Astrocyte of the cerebellum (primary cell): ENCODE measurements at regions not wholly inside any gene's neighbourhood (a gene's known extent, or its start where the extent isn't known, plus 50 kb on each side); places are given as distances from the start of the nearest gene placed in this dataset.
A peak's percentile ranks its signal among the peaks of the same experiment; 100 is the strongest.

Experiments
- DNase-seq: peaks from one replicate; pipeline ENCODE4 v3.0.0-alpha.2; 2011; ENCODE audit warnings: low read depth
- H3K4me3 ChIP-seq: 2 replicates; pipeline ENCODE4 v1.5.1; 2011; ENCODE audit warnings: mild to moderate bottlenecking, low read depth, low read length, moderate library complexity
- CTCF ChIP-seq: IDR thresholded peaks from 2 replicates; pipeline ENCODE4 v1.5.1; 2012; ENCODE audit warnings: low read length, low read depth, moderate library complexity, mild to moderate bottlenecking; ENCODE audit errors: missing control alignments
- in situ Hi-C: cut with HindIII; loops from 2 replicates; pipeline ENCODE4 v1.10.0; 2017; ENCODE audit warnings: low sequenced_read_pairs

GRCh38 chr12:41795051-41795600 lies 349.5 kb downstream of the GXYLT1 start:
- DNase-seq = peak; percentile 85
- in situ Hi-C loops = no loop called here

GRCh38 chr12:41794336-41794735 lies 350.3 kb downstream of the GXYLT1 start:
- no peak for TF ChIP-seq CTCF
- in situ Hi-C loops = no loop called here
- no peak for DNase-seq
- H3K4me3 ChIP-seq = no peak overlapping the region

More at GRCh38 chr12:41795051-41795600, 349.5 kb downstream of the GXYLT1 start:
- H3K4me3 ChIP-seq = no peak overlapping the region
- no peak for TF ChIP-seq CTCF

- in situ Hi-C loops = no loop called here
- no peak overlapping the region for H3K4me3 ChIP-seq
- no peak for TF ChIP-seq CTCF
- DNase-seq = no peak
These were observed 359.7 kb downstream of the GXYLT1 start for GRCh38 chr12:41784957-41785356.

GRCh38 chr12:41778934-41779333 lies 365.7 kb downstream of the GXYLT1 start:
- TF ChIP-seq CTCF = no peak
- in situ Hi-C loops = no loop called here

GRCh38 chr12:41777064-41777790 lies 367.4 kb downstream of the GXYLT1 start:
- in situ Hi-C loops = no loop called here
- H3K4me3 ChIP-seq = no peak overlapping the region
- DNase-seq = no peak
- TF ChIP-seq CTCF = no peak

More at GRCh38 chr12:41778934-41779333, 365.7 kb downstream of the GXYLT1 start:
- H3K4me3 ChIP-seq = no peak overlapping the region
- DNase-seq = no peak

GRCh38 chr12:41772478-41772877 lies 372.2 kb downstream of the GXYLT1 start:
- in situ Hi-C loops = no loop called here
- no peak for TF ChIP-seq CTCF
- H3K4me3 ChIP-seq = no peak overlapping the region
- no peak for DNase-seq
